Kidney (tissue), 13 donors: ENCODE measurements at regions not wholly inside any gene's neighbourhood (a gene's known extent, or its start where the extent isn't known, plus 50 kb on each side); places are given as distances from the start of the nearest gene placed in this dataset.

Experiments used
- DNase-seq, 5 donors: peaks; one replicate each; pipeline ENCODE4 v3.0.0-alpha.2; 2013 to 2020
- FAIRE-seq: peaks from 2 replicates; lab custom pipeline; 2012; peaks lifted over from hg19 to GRCh38; lab: Jason Lieb, UNC
- H3K27ac ChIP-seq, 2 donors: one replicate each; pipeline ENCODE4 v1.7.0; 2013; ENCODE audit warnings: low read depth in 2 of 2, low read length in 2 of 2, inconsistent platforms in 1 of 2
- H3K27me3 ChIP-seq: one replicate; pipeline ENCODE4 v1.7.1; 2013; ENCODE audit warnings: low read length, inconsistent platforms; ENCODE audit not compliant: control insufficient read depth, insufficient read depth
- H3K36me3 ChIP-seq, 3 donors: one replicate each; pipeline versions ENCODE4 v1.7.0 to v1.7.1; 2013; ENCODE audit warnings: low read length in 3 of 3, control low read depth in 1 of 3, inconsistent platforms in 1 of 3; ENCODE audit not compliant: insufficient read depth in 3 of 3, control insufficient read depth in 2 of 3
- H3K4me1 ChIP-seq, 3 donors: one replicate each; pipeline versions ENCODE4 v1.7.0 to v1.7.1; 2013; ENCODE audit warnings: low read length in 3 of 3, inconsistent platforms in 1 of 3, low read depth in 1 of 3; ENCODE audit not compliant: control insufficient read depth in 2 of 3, insufficient read depth in 2 of 3
- H3K4me3 ChIP-seq, 3 donors: one replicate each; pipeline versions ENCODE4 v1.7.0 to v1.8.1; 2013; ENCODE audit warnings: low read length in 3 of 3, control low read depth in 1 of 3, inconsistent platforms in 1 of 3
- H3K9ac ChIP-seq, 3 donors: one replicate each; pipeline versions ENCODE4 v1.7.0 to v1.7.1; 2013; ENCODE audit warnings: low read length in 3 of 3, control low read depth in 1 of 3, inconsistent platforms in 1 of 3
- H3K9me3 ChIP-seq, 3 donors: one replicate each; pipeline versions ENCODE4 v1.7.0 to v1.7.1; 2013; ENCODE audit warnings: low read length in 3 of 3, control low read depth in 1 of 3, inconsistent platforms in 1 of 3; ENCODE audit not compliant: control insufficient read depth in 2 of 3, insufficient read depth in 1 of 3
- CTCF ChIP-seq: IDR thresholded peaks from 3 replicates; pipeline ENCODE4 v1.5.1; 2012; ENCODE audit warnings: mild to moderate bottlenecking, moderate library complexity, borderline replicate concordance; ENCODE audit not compliant: insufficient read depth; ENCODE audit errors: extremely low read depth
- intact Hi-C: fragments of 100-400 bp; cut with DNase I; formaldehyde crosslinking; loops from one replicate; pipeline ENCODE4 v1.11.1; 2022
- donor health status: control.
- donor health status: control.
- donor health status: control.
- donor health status: control.
- donor health status: control.
- donor health status: DM: yes; HTN: yes; CAD: no.
- donor health status: Normal renal cell carcinoma (clear cell type).

- H3K4me1 ChIP-seq = peaks cover 0 to 2% (median 0%) of the 10 kb centered on the region in 3 donors
- H3K9ac ChIP-seq = no peak overlapping the region
- no peak overlapping the region for H3K27ac ChIP-seq
- intact Hi-C loops = no loop called here
- no peak overlapping the region for H3K4me3 ChIP-seq
- no peak for FAIRE-seq
- no peaks in the 10 kb centered on the region for H3K27me3 ChIP-seq
- no peak for TF ChIP-seq CTCF
- no peaks in the 10 kb centered on the region for H3K36me3 ChIP-seq
- H3K9me3 ChIP-seq = no peaks in the 10 kb centered on the region
- DNase-seq = no peak
These were observed 451.3 kb downstream of the LIG4 start for GRCh38 chr13:107764046-107764445.

- Histone ChIP-seq H3K9me3 (no peaks in the 10 kb centered on the region), H3K4me1 (no peaks in the 10 kb centered on the region), H3K27ac (no peak overlapping the region), H3K9ac (no peak overlapping the region), H3K27me3 (no peaks in the 10 kb centered on the region), H3K4me3 (no peak overlapping the region), H3K36me3 (no peaks in the 10 kb centered on the region)
- no peak for DNase-seq
- FAIRE-seq = no peak
- TF ChIP-seq CTCF = no peak
- intact Hi-C loops = no loop called here
These were observed 461.6 kb downstream of the LIG4 start for GRCh38 chr13:107753748-107754147.

- no peak overlapping the region for H3K4me3 ChIP-seq
- TF ChIP-seq CTCF = no peak
- no peak for DNase-seq
- no peaks in the 10 kb centered on the region for H3K9me3 ChIP-seq
- intact Hi-C loops = no loop called here
- no peak overlapping the region for H3K27ac ChIP-seq
- H3K27me3 ChIP-seq = no peaks in the 10 kb centered on the region
- no peak overlapping the region for H3K9ac ChIP-seq
- H3K4me1 ChIP-seq = no peaks in the 10 kb centered on the region
- FAIRE-seq = no peak
- H3K36me3 ChIP-seq = no peaks in the 10 kb centered on the region
These were observed 462.0 kb downstream of the LIG4 start for GRCh38 chr13:107753291-107753690.

GRCh38 chr13:107743983-107744382, 471.4 kb downstream of the LIG4 start:
- Histone ChIP-seq H3K36me3 (no peaks in the 10 kb centered on the region), H3K4me1 (no peaks in the 10 kb centered on the region), H3K4me3 (no peak overlapping the region), H3K27me3 (no peaks in the 10 kb centered on the region), H3K9ac (no peak overlapping the region), H3K9me3 (no peaks in the 10 kb centered on the region), H3K27ac (no peak overlapping the region)
- intact Hi-C loops = no loop called here
- TF ChIP-seq CTCF = no peak
- DNase-seq = no peak
- no peak for FAIRE-seq
